GM06990 (cell line): ENCODE measurements at regions not wholly inside any gene's neighbourhood (a gene's known extent, or its start where the extent isn't known, plus 50 kb on each side); places are given as distances from the start of the nearest gene placed in this dataset.
A peak's percentile ranks its signal among the peaks of the same experiment; 100 is the strongest.

Source experiments
- DNase-seq: peaks from one replicate; pipeline ENCODE4 v3.0.0-alpha.2; 2011; ENCODE audit not compliant: insufficient read length; ENCODE audit errors: extremely low read depth
- H3K27me3 ChIP-seq: replicated peaks from 2 replicates; pipeline ENCODE4 v1.6.0; 2011; ENCODE audit warnings: low read length; ENCODE audit not compliant: control insufficient read depth, insufficient read depth
- H3K36me3 ChIP-seq: 2 replicates; pipeline ENCODE4 v1.5.1; 2011; ENCODE audit warnings: low read length; ENCODE audit not compliant: control insufficient read depth, insufficient read depth
- H3K4me3 ChIP-seq: replicated peaks from 2 replicates; pipeline ENCODE4 v1.5.1; 2011; ENCODE audit warnings: low read depth, mild to moderate bottlenecking, control low read depth, low read length
- CTCF ChIP-seq: IDR thresholded peaks from 2 replicates; pipeline ENCODE4 v1.5.1; 2011; ENCODE audit warnings: low read length, control low read depth, mild to moderate bottlenecking, inconsistent platforms; ENCODE audit not compliant: insufficient read depth, poor library complexity, severe bottlenecking

DNA sequence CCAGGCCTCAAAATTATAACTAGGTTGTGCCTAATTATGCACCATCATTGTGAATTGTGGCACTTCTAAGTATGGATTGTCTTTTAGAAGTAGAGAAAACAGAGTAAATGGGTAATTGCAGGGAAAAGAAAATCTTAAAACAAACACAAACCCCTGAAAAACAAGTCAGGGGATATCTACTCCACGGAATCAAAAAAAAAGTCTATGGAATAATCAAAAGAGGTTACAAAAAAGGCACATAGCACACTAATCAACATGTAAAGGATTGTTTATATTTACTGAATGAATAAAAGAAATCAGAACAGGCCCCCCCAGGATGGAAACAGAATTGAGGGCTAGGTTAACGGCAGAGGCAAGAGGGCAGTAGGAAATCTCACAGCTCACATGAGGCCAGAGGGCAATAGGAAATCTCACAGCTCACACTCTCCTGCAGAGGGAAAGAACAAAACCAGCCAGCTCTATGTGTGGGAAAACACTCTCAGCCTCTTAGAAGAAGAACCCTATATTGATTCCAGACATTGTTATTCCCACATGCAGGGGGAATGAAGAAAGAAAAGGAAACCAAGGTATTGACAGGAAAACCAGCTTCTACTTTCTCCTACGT, 72.7 kb upstream of the FNDC3B start:
- Histone ChIP-seq H3K36me3 (no peaks in the 10 kb centered on the region), H3K4me3 (no peak overlapping the region), H3K27me3 (no peaks in the 10 kb centered on the region)
- no peak for TF ChIP-seq CTCF
- no peak for DNase-seq

DNA sequence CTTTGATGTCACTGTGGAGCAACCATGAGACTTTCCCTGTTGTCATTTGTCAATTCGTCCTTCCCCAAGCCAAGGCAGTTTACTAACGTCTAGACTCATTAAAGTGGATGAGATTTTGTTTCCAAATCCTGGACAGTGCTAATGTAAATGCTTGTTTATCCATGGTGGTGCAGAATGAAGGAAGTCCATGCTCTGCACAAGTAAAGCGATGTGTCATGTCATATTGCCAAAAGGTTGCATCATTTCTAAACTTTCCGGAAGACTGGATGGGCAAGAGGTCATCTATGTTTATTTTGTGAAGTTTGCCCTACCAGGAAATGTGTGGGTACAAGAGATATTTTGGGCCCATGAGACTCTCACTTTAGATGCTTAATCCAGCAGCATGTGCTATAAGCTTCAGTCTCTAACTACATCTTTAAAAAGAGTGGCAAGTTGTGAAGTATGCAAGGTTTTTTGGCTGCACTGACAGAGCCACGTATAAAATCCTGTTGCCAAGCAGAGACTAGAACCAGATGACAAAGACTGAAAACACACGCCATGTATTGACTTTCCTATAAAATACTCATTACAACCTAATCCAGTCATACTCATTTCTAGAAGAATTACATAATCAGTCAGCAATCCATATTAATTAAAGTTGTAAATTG, 72.1 kb upstream of the FNDC3B start:
- DNase-seq, result peak; percentile 3
- Histone ChIP-seq H3K36me3 (no peaks in the 10 kb centered on the region), H3K27me3 (no peaks in the 10 kb centered on the region), H3K4me3 (no peak overlapping the region)
- TF ChIP-seq CTCF, result no peak

GRCh38 chr3:171967932-171968678, 71.3 kb upstream of the FNDC3B start:
- H3K36me3 ChIP-seq, result no peaks in the 10 kb centered on the region
- TF ChIP-seq CTCF, result no peak
- no peak overlapping the region for H3K4me3 ChIP-seq
- no peaks in the 10 kb centered on the region for H3K27me3 ChIP-seq
- DNase-seq, result no peak

DNA sequence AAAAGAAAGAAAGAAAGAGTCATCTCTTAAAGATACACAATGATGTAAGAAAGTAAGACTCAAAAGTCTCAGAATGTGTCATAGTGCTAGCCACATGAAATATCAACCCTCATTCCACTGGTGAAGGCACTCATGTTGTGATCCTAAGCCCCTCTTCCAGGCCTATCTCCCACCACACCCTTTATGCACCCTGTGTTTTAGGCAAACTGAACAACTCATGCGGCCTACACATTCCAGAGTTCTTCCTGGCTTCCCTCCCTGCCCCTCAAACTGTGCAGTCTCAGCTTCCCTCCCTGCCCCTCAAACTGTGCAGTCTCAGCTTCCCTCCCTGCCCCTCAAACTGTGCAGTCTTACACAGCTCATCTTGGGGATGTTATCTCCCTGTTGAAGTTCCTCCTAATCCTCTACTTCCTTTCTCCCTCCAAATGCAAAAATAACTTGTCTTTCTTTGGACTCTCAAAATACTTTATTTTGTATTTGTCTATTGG, 69.0 kb upstream of the FNDC3B start:
- DNase-seq, result peak; percentile 6
- Histone ChIP-seq H3K36me3 (no peaks in the 10 kb centered on the region), H3K4me3 (no peak overlapping the region), H3K27me3 (no peaks in the 10 kb centered on the region; the same call in 1 of the 2 replicates)
- TF ChIP-seq CTCF, result no peak

DNA sequence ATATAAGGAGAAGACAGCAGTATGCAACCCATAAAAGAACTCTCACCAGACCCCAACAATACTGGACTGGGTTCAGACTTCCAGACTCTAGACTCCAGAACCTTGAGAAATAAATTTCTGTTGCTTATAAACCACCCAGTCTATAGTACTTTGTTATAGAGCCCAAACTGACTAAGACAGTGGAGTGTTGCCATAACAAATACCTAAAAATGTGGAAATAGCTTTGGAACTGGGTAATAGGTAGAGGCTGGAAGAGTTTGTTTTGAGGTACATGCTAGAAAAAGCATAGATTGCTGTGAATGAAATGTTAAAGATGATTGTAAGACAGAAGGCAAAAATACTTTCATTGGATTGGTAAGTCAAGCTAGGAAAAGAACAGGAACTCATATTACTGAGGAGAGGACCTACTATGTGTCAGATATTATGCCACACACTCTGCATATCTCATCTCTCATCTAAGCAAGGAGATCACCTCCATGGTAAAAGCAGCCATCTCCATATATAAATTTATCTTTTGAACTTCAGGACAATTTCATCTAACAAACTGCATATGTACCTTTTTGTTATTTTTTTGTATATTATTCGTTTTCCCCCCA, 67.4 kb upstream of the FNDC3B start:
- no peak for DNase-seq
- TF ChIP-seq CTCF, result no peak
- Histone ChIP-seq H3K4me3 (no peak overlapping the region), H3K27me3 (no peaks in the 10 kb centered on the region; the same call in 1 of the 2 replicates), H3K36me3 (no peaks in the 10 kb centered on the region)
